ENCODE measurements at regions not wholly inside any gene's neighbourhood (a gene's known extent, or its start where the extent isn't known, plus 50 kb on each side); places are given as distances from the start of the nearest gene placed in this dataset.

- no peak for TF ChIP-seq CTCF (IDR thresholded peaks at IDR 0.05)
- 90% methylated on average over 6 of the region's 6 CpGs for WGBS (ENCODE audit: insufficient coverage)
- intact Hi-C loops (cut with micrococcal nuclease), result no loop called here
- Mint-ChIP-seq H3K9me3 (peaks cover 0 to 2% of the 10 kb centered on the region in 2 donors), H3K4me3 (no peak overlapping the region), H3K36me3 (no peaks in the 10 kb centered on the region), H3K4me1 (no peaks in the 10 kb centered on the region), H3K27me3 (ENCODE audit: low read depth in 2 of 2) (no peaks in the 10 kb centered on the region), H3K27ac (no peak overlapping the region)
- H3K4me1 ChIP-seq (ENCODE audit: control insufficient read depth, insufficient read depth, low read length), result no peaks in the 10 kb centered on the region
- ATAC-seq (no peak), DNase-seq (no peak)
- no peak overlapping the region for H3K27ac ChIP-seq (ENCODE audit: low read length)
- H3K27me3 ChIP-seq (ENCODE audit: control insufficient read depth, insufficient read depth, low read length), result no peaks in the 10 kb centered on the region
- no peaks in the 10 kb centered on the region for H3K9me3 ChIP-seq (ENCODE audit: control insufficient read depth, insufficient read depth, low read length)
- no peak overlapping the region for H3K4me3 ChIP-seq (ENCODE audit: low read length)
- H3K36me3 ChIP-seq (ENCODE audit: control insufficient read depth, insufficient read depth, low read length), result no peaks in the 10 kb centered on the region
These were observed 265.9 kb upstream of the SALL1 start for GRCh38 chr16:51416926-51417325.

GRCh38 chr16:51410125-51410524 is 259.1 kb upstream of the SALL1 start:
- no peak for DNase-seq
- intact Hi-C loops (cut with micrococcal nuclease), result no loop called here
- 83% methylated on average over 2 of the region's 2 CpGs for WGBS (ENCODE audit: insufficient coverage)
- no peak for TF ChIP-seq CTCF (IDR thresholded peaks at IDR 0.05)
- H3K36me3 Mint-ChIP-seq, result no peaks in the 10 kb centered on the region
- Histone ChIP-seq H3K4me3 (ENCODE audit: low read length) (no peak overlapping the region), H3K27ac (ENCODE audit: low read length) (no peak overlapping the region), H3K36me3 (ENCODE audit: control insufficient read depth, insufficient read depth, low read length) (no peaks in the 10 kb centered on the region), H3K4me1 (ENCODE audit: control insufficient read depth, insufficient read depth, low read length) (no peaks in the 10 kb centered on the region), H3K9me3 (ENCODE audit: control insufficient read depth, insufficient read depth, low read length) (no peaks in the 10 kb centered on the region), H3K27me3 (ENCODE audit: control insufficient read depth, insufficient read depth, low read length) (no peaks in the 10 kb centered on the region)
- H3K4me3 Mint-ChIP-seq, result no peak overlapping the region
- H3K27ac Mint-ChIP-seq, result no peak overlapping the region
- peaks cover 2 to 3% of the 10 kb centered on the region in 2 donors for H3K9me3 Mint-ChIP-seq
- no peaks in the 10 kb centered on the region for H3K4me1 Mint-ChIP-seq
- H3K27me3 Mint-ChIP-seq (ENCODE audit: low read depth in 2 of 2), result no peaks in the 10 kb centered on the region
- ATAC-seq, result no peak

- DNase-seq (no peak), ATAC-seq (no peak)
- Mint-ChIP-seq H3K36me3 (no peaks in the 10 kb centered on the region), H3K9me3 (peaks cover 2 to 7% of the 10 kb centered on the region in 2 donors), H3K27me3 (ENCODE audit: low read depth in 2 of 2) (no peaks in the 10 kb centered on the region), H3K4me3 (no peak overlapping the region), H3K27ac (no peak overlapping the region), H3K4me1 (no peaks in the 10 kb centered on the region)
- Histone ChIP-seq H3K27me3 (ENCODE audit: control insufficient read depth, insufficient read depth, low read length) (no peaks in the 10 kb centered on the region), H3K4me3 (ENCODE audit: low read length) (no peak overlapping the region), H3K27ac (ENCODE audit: low read length) (no peak overlapping the region), H3K4me1 (ENCODE audit: control insufficient read depth, insufficient read depth, low read length) (no peaks in the 10 kb centered on the region), H3K36me3 (ENCODE audit: control insufficient read depth, insufficient read depth, low read length) (no peaks in the 10 kb centered on the region), H3K9me3 (ENCODE audit: control insufficient read depth, insufficient read depth, low read length) (no peaks in the 10 kb centered on the region)
- TF ChIP-seq CTCF (IDR thresholded peaks at IDR 0.05), result no peak
- intact Hi-C loops (cut with micrococcal nuclease), result no loop called here
- WGBS (ENCODE audit: insufficient coverage), result 97% methylated on average over 5 of the region's 5 CpGs
These were observed 258.1 kb upstream of the SALL1 start for GRCh38 chr16:51409001-51409675.

GRCh38 chr16:51408357-51408756 is 257.3 kb upstream of the SALL1 start:
- WGBS (ENCODE audit: insufficient coverage), result 38% methylated on average over 4 of the region's 4 CpGs
- H3K27ac ChIP-seq (ENCODE audit: low read length), result no peak overlapping the region
- H3K4me3 ChIP-seq (ENCODE audit: low read length), result no peak overlapping the region
- peaks cover 2 to 11% of the 10 kb centered on the region in 2 donors for H3K9me3 Mint-ChIP-seq
- ATAC-seq, result no peak
- H3K27ac Mint-ChIP-seq, result no peak overlapping the region
- H3K27me3 ChIP-seq (ENCODE audit: control insufficient read depth, insufficient read depth, low read length), result no peaks in the 10 kb centered on the region
- no peaks in the 10 kb centered on the region for H3K4me1 ChIP-seq (ENCODE audit: control insufficient read depth, insufficient read depth, low read length)
- no peak for DNase-seq
- no peak for TF ChIP-seq CTCF (IDR thresholded peaks at IDR 0.05)
- no peaks in the 10 kb centered on the region for H3K36me3 Mint-ChIP-seq
- intact Hi-C loops (cut with micrococcal nuclease), result no loop called here
- no peaks in the 10 kb centered on the region for H3K36me3 ChIP-seq (ENCODE audit: control insufficient read depth, insufficient read depth, low read length)
- no peaks in the 10 kb centered on the region for H3K9me3 ChIP-seq (ENCODE audit: control insufficient read depth, insufficient read depth, low read length)
- H3K4me1 Mint-ChIP-seq, result no peaks in the 10 kb centered on the region
- no peak overlapping the region for H3K4me3 Mint-ChIP-seq
- H3K27me3 Mint-ChIP-seq (ENCODE audit: low read depth in 2 of 2), result no peaks in the 10 kb centered on the region
